ENCODE measurements at regions not wholly inside any gene's neighbourhood (a gene's known extent, or its start where the extent isn't known, plus 50 kb on each side); places are given as distances from the start of the nearest gene placed in this dataset.
A peak's percentile ranks its signal among the peaks of the same experiment; 100 is the strongest.

DNA sequence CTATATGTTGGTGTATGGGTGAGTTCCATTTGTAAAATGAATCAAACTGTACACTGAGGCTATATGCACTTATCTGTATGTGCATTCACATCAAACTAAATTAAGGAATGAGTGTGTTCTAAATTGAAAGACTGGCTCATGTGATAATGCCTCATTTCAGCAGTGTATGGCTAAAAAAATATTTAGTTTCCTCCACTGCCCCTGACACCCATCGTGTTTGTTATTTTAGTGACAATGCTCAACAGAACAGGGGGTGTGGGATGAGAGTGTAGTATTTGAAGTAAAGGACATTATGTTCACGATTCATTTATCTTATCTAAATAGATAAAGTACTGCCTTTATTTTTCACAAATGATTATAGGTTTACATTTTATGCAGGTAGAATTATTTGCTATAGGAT is 301.1 kb upstream of the ARPP21 start:
- Histone ChIP-seq H3K27me3 (ENCODE audit: low read depth, low read length) (0 out of 2 replicates have a peak, but pooled peaks cover 8% of the 10 kb centered on the region), H4K20me1 (ENCODE audit: insufficient read depth, low read length) (no peaks in the 10 kb centered on the region), H3K9me3 (ENCODE audit: insufficient read depth, low read length) (no peaks in the 10 kb centered on the region), H3K4me3 (ENCODE audit: low read length) (no peak overlapping the region), H3K9ac (ENCODE audit: low read length) (no peak overlapping the region), H3K36me3 (replicated peaks; ENCODE audit: low read depth, low read length) (no peaks in the 10 kb centered on the region), H3K4me2 (ENCODE audit: low read length) (no peak overlapping the region), H3K4me1 (ENCODE audit: low read length) (peaks cover 9% of the 10 kb centered on the region), H2AFZ (ENCODE audit: low read depth, low read length) (no peak overlapping the region), H3K79me2 (ENCODE audit: low read length) (no peaks in the 10 kb centered on the region), H3K27ac (ENCODE audit: low read length) (no peak overlapping the region)
- TF ChIP-seq, protein P1, sequence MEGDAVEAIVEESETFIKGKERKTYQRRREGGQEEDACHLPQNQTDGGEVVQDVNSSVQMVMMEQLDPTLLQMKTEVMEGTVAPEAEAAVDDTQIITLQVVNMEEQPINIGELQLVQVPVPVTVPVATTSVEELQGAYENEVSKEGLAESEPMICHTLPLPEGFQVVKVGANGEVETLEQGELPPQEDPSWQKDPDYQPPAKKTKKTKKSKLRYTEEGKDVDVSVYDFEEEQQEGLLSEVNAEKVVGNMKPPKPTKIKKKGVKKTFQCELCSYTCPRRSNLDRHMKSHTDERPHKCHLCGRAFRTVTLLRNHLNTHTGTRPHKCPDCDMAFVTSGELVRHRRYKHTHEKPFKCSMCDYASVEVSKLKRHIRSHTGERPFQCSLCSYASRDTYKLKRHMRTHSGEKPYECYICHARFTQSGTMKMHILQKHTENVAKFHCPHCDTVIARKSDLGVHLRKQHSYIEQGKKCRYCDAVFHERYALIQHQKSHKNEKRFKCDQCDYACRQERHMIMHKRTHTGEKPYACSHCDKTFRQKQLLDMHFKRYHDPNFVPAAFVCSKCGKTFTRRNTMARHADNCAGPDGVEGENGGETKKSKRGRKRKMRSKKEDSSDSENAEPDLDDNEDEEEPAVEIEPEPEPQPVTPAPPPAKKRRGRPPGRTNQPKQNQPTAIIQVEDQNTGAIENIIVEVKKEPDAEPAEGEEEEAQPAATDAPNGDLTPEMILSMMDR (IDR thresholded peaks at IDR 0.05; ENCODE audit: low read depth, low read length) = no peak
- TF ChIP-seq EZH2phosphoT487 (IDR thresholded peaks at IDR 0.05; ENCODE audit: low read depth) = no peak

DNA sequence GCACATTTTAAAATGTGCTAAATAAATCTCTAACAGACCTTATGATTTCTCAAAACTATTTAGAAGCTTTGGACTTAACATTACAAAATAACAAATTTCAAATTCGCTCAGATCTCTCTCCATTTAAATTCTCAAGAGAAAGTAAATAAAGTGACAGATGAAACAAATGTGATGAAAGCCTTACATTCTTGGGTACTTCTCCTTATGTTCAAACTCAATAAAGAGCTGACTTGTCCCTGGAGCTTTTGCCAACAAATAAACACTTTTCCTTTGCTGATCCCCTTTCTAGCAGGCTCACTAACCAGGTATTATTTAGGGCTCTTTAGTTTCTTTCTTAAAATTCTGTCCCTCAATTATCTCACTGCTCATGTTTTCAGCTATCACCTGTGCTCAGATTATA is 259.1 kb upstream of the ARPP21 start:
- no peak overlapping the region for H2AFZ ChIP-seq (ENCODE audit: low read depth, low read length)

GRCh38 chr3:35383216-35383615 is 256.1 kb upstream of the ARPP21 start:
- Histone ChIP-seq H3K36me3 (replicated peaks; ENCODE audit: low read depth, low read length) (no peaks in the 10 kb centered on the region), H3K4me2 (ENCODE audit: low read length) (no peak overlapping the region), H3K4me3 (ENCODE audit: low read length) (no peak overlapping the region), H3K4me1 (ENCODE audit: low read length) (peaks cover 9% of the 10 kb centered on the region), H3K27ac (ENCODE audit: low read length) (no peak overlapping the region), H3K27me3 (ENCODE audit: low read depth, low read length) (no peaks in the 10 kb centered on the region), H3K79me2 (ENCODE audit: low read length) (no peaks in the 10 kb centered on the region), H3K9me3 (ENCODE audit: insufficient read depth, low read length) (no peaks in the 10 kb centered on the region), H2AFZ (ENCODE audit: low read depth, low read length) (0 out of 2 replicates have a peak overlapping the region, but pooled peaks have one; percentile 19), H3K9ac (ENCODE audit: low read length) (no peak overlapping the region), H4K20me1 (ENCODE audit: insufficient read depth, low read length) (no peaks in the 10 kb centered on the region)
- TF ChIP-seq, protein P1 (IDR thresholded peaks at IDR 0.05; ENCODE audit: low read depth, low read length) = no peak
- no peak for TF ChIP-seq EZH2phosphoT487 (IDR thresholded peaks at IDR 0.05; ENCODE audit: low read depth)

More for the DNA sequence above, 259.1 kb upstream of the ARPP21 start:
- H4K20me1 ChIP-seq (ENCODE audit: insufficient read depth, low read length) = no peaks in the 10 kb centered on the region
- TF ChIP-seq, protein P1 (IDR thresholded peaks at IDR 0.05; ENCODE audit: low read depth, low read length) = no peak
- TF ChIP-seq EZH2phosphoT487 (IDR thresholded peaks at IDR 0.05; ENCODE audit: low read depth) = no peak
- no peak overlapping the region for H3K27ac ChIP-seq (ENCODE audit: low read length)
- H3K4me3 ChIP-seq (ENCODE audit: low read length) = no peak overlapping the region
- H3K9me3 ChIP-seq (ENCODE audit: insufficient read depth, low read length) = no peaks in the 10 kb centered on the region
- H3K4me2 ChIP-seq (ENCODE audit: low read length) = no peak overlapping the region
- peaks cover 9% of the 10 kb centered on the region for H3K4me1 ChIP-seq (ENCODE audit: low read length)
- H3K79me2 ChIP-seq (ENCODE audit: low read length) = no peaks in the 10 kb centered on the region
- no peaks in the 10 kb centered on the region for H3K27me3 ChIP-seq (ENCODE audit: low read depth, low read length)
- no peaks in the 10 kb centered on the region for H3K36me3 ChIP-seq (replicated peaks; ENCODE audit: low read depth, low read length)
- no peak overlapping the region for H3K9ac ChIP-seq (ENCODE audit: low read length)

DNA sequence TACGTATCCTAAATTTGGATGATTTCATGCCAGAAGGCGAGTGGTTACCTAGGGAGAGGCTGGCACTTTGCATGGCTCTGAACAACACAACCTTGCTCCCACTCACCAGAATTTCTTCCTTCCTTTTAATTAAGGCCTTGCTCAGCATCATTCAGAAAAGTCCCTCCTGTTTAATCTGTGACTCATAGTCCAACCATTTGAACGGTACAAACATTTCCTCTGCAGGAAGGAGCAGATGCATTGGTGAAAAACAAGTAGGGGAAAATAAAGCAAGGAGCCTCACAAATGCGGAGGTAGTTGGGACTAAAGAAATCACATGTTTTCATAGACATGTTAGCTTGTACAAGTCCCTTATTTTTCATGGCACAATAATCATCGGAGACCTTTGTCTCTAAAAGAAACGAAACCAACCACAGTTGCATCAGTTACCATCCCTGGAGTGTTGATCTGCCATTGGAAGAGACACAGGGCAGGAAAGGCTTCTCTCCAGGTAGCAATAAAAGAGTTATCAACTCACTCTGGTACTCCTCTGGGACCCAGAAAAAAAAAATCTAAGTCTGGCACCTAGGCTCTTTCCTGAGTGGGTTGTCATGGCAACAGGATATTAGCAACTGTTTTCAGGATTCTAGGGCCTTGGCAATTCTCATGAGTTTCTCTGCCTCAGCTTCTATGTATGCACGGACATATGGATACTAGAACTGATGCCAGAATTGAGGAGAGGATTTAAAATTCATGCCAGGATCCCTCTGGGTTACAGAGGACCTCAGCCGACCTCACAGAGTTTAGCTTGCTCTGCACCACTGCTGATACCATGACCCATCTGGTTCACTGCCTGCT is 255.4 kb upstream of the ARPP21 start:
- Histone ChIP-seq H3K79me2 (ENCODE audit: low read length) (no peaks in the 10 kb centered on the region), H3K4me1 (ENCODE audit: low read length) (peaks cover 9% of the 10 kb centered on the region), H3K36me3 (replicated peaks; ENCODE audit: low read depth, low read length) (no peaks in the 10 kb centered on the region), H3K4me2 (ENCODE audit: low read length) (peak overlapping the region; percentile 40), H3K27me3 (ENCODE audit: low read depth, low read length) (no peaks in the 10 kb centered on the region), H3K4me3 (ENCODE audit: low read length) (no peak overlapping the region), H4K20me1 (ENCODE audit: insufficient read depth, low read length) (no peaks in the 10 kb centered on the region), H3K27ac (ENCODE audit: low read length) (no peak overlapping the region), H3K9ac (ENCODE audit: low read length) (no peak overlapping the region), H3K9me3 (ENCODE audit: insufficient read depth, low read length) (no peaks in the 10 kb centered on the region), H2AFZ (ENCODE audit: low read depth, low read length) (peak overlapping the region; percentile 49; the same call in 1 of the 2 replicates)
- TF ChIP-seq EZH2phosphoT487 (IDR thresholded peaks at IDR 0.05; ENCODE audit: low read depth) = no peak
- TF ChIP-seq, protein P1 (IDR thresholded peaks at IDR 0.05; ENCODE audit: low read depth, low read length) = no peak
